SU-DHL-6 (cell line): ENCODE measurements at regions not wholly inside any gene's neighbourhood (a gene's known extent, or its start where the extent isn't known, plus 50 kb on each side); places are given as distances from the start of the nearest gene placed in this dataset.

Experiments used
- CTCF ChIP-seq: fragments of 200-600 bp; sonication (generic); IDR thresholded peaks from one replicate; pipeline ENCODE4 v1.5.1; 2017; ENCODE audit warnings: antibody characterized with exemption, mild to moderate bottlenecking, low read length, moderate library complexity; ENCODE audit not compliant: insufficient read depth, poor library complexity, severe bottlenecking
- EZH2phosphoT487 ChIP-seq: fragments of 200-600 bp; sonication (generic), shearing (Covaris generic); conservative IDR thresholded peaks from 2 replicates; pipeline ENCODE4 v1.6.1; 2018; ENCODE audit warnings: mild to moderate bottlenecking, antibody characterized with exemption, low read length, moderate library complexity, mixed read lengths

- TF ChIP-seq CTCF (no peak), EZH2phosphoT487 (no peak)
Observed at GRCh38 chr13:80458543-80458942, 117.6 kb upstream of the SPRY2 start.
